HEK293 (cell line): ENCODE measurements at regions not wholly inside any gene's neighbourhood (a gene's known extent, or its start where the extent isn't known, plus 50 kb on each side); places are given as distances from the start of the nearest gene placed in this dataset.

Experiments used
- GLIS1 ChIP-seq: fragments of 450-650 bp; formaldehyde crosslinking; IDR thresholded peaks from 2 replicates; pipeline ENCODE4 v1.5.1; 2016; ENCODE audit warnings: missing biosample characterization, missing genetic modification characterization
- MYNN ChIP-seq: fragments of 450-650 bp; formaldehyde crosslinking; IDR thresholded peaks from 2 replicates; pipeline ENCODE4 v1.5.1; 2016; ENCODE audit warnings: missing biosample characterization, missing genetic modification characterization, borderline replicate concordance
- TCF7L2 ChIP-seq: IDR thresholded peaks from 2 replicates; pipeline ENCODE4 v1.6.1; 2011; ENCODE audit warnings: low read depth, mild to moderate bottlenecking, inconsistent platforms, low read length, moderate library complexity, borderline replicate concordance
- ZBTB26 ChIP-seq: fragments of 450-650 bp; formaldehyde crosslinking; optimal IDR thresholded peaks from 2 replicates; pipeline ENCODE3; 2016; ENCODE audit warnings: missing biosample characterization, mild to moderate bottlenecking, missing genetic modification characterization
- ZFP69B ChIP-seq: fragments of 450-650 bp; formaldehyde crosslinking; IDR thresholded peaks from 2 replicates; pipeline ENCODE4 v1.5.1; 2016; ENCODE audit warnings: missing biosample characterization, missing genetic modification characterization
- ZNF148 ChIP-seq: fragments of 450-650 bp; formaldehyde crosslinking; IDR thresholded peaks from 2 replicates; pipeline ENCODE4 v1.5.0; 2017; ENCODE audit warnings: missing biosample characterization, missing genetic modification characterization, borderline replicate concordance
- ZNF2 ChIP-seq: fragments of 450-650 bp; formaldehyde crosslinking; IDR thresholded peaks from 2 replicates; pipeline ENCODE4 v1.5.1; 2016; ENCODE audit warnings: missing biosample characterization, missing genetic modification characterization
- ZNF23 ChIP-seq: fragments of 450-650 bp; formaldehyde crosslinking; IDR thresholded peaks from 2 replicates; pipeline ENCODE4 v1.5.1; 2016; ENCODE audit warnings: missing biosample characterization, missing genetic modification characterization, borderline replicate concordance
- ZNF280D ChIP-seq: fragments of 450-650 bp; formaldehyde crosslinking; IDR thresholded peaks from 2 replicates; pipeline ENCODE4 v1.5.1; 2016; ENCODE audit warnings: missing biosample characterization, missing genetic modification characterization
- ZNF571 ChIP-seq: fragments of 450-650 bp; formaldehyde crosslinking; IDR thresholded peaks from 2 replicates; pipeline ENCODE4 v1.5.0; 2017; ENCODE audit warnings: missing biosample characterization, missing genetic modification characterization
- ZSCAN16 ChIP-seq: fragments of 450-650 bp; formaldehyde crosslinking; IDR thresholded peaks from 2 replicates; pipeline ENCODE4 v1.5.1; 2016; ENCODE audit warnings: missing biosample characterization, missing genetic modification characterization

GRCh38 chr1:55374216-55374615 lies 159.1 kb upstream of the USP24 start:
- TF ChIP-seq ZNF2 (no peak), ZFP69B (tag by site-specific recombination) (no peak), ZNF148 (tag by site-specific recombination) (no peak), ZNF280D (tag by site-specific recombination) (no peak), ZBTB26 (tag by site-specific recombination) (no peak), MYNN (no peak), ZSCAN16 (no peak), TCF7L2 (no peak), ZNF571 (no peak), GLIS1 (tag by site-specific recombination) (no peak), ZNF23 (no peak)
